B cell (primary cell): ENCODE measurements at regions not wholly inside any gene's neighbourhood (a gene's known extent, or its start where the extent isn't known, plus 50 kb on each side); places are given as distances from the start of the nearest gene placed in this dataset.

Experiments
- CTCF ChIP-seq: fragments of 200-600 bp; IDR thresholded peaks from one replicate; pipeline ENCODE4 v1.8.0; 2022; ENCODE audit warnings: antibody characterized with exemption, mild to moderate bottlenecking
- EZH2 ChIP-seq: IDR thresholded peaks from 2 replicates; pipeline ENCODE4 v1.6.1; 2012; ENCODE audit warnings: borderline replicate concordance, low read depth, mild to moderate bottlenecking, moderate library complexity, low read length; ENCODE audit not compliant: insufficient read depth, poor library complexity, severe bottlenecking

GRCh38 chr3:144466540-144466939 lies 494.9 kb downstream of the DIPK2A start:
- no peak for TF ChIP-seq CTCF
- TF ChIP-seq EZH2: no peak
